K562 (cell line): ENCODE measurements at regions not wholly inside any gene's neighbourhood (a gene's known extent, or its start where the extent isn't known, plus 50 kb on each side); places are given as distances from the start of the nearest gene placed in this dataset.

Experiments used
- CBX1 ChIP-seq: sonication (generic); IDR thresholded peaks from 2 replicates; pipeline ENCODE4 v1.6.1; 2016; ENCODE audit warnings: antibody characterized with exemption, low read depth, mild to moderate bottlenecking
- CEBPG ChIP-seq, 3 experiments: fragments of 200-800 bp in 1 of 3; sonication (Bioruptor generic) in 1 of 3; sonication (generic) in 1 of 3; formaldehyde crosslinking in 1 of 3; IDR thresholded peaks in 2 of 3; conservative IDR thresholded peaks in 1 of 3; 2 replicates each; pipeline versions ENCODE4 v1.6.1 to v1.8.0; 2016 to 2022; ENCODE audit warnings: missing compliant biosample characterization in 2 of 3, missing genetic modification characterization in 2 of 3, mild to moderate bottlenecking in 1 of 3, missing genetic modification reagents in 1 of 3
- CHCHD3 ChIP-seq: fragments of 250-450 bp; sonication (Bioruptor Pico); IDR thresholded peaks from 2 replicates; pipeline ENCODE4 v2.1.2; 2022; ENCODE audit warnings: mild to moderate bottlenecking
- CXXC5 ChIP-seq: fragments of 250-450 bp; sonication (Bioruptor Pico); IDR thresholded peaks from 2 replicates; pipeline ENCODE4 v1.8.0; 2022; ENCODE audit warnings: inconsistent platforms, mild to moderate bottlenecking, moderate library complexity
- EP300 ChIP-seq: IDR thresholded peaks from 2 replicates; pipeline ENCODE4 v1.6.1; 2012; ENCODE audit warnings: low read length, improper control_type of control experiment
- EP400 ChIP-seq: fragments of 450-650 bp; IDR thresholded peaks from 2 replicates; pipeline ENCODE4 v1.6.1; 2017; ENCODE audit warnings: antibody characterized with exemption, mild to moderate bottlenecking, moderate library complexity
- ETV5 ChIP-seq: sonication (generic); formaldehyde crosslinking; IDR thresholded peaks from 2 replicates; pipeline ENCODE4 v1.4.0; 2020; ENCODE audit warnings: low read depth, mild to moderate bottlenecking, missing genetic modification reagents
- ETV6 ChIP-seq, 3 experiments: fragments of 150-350 bp in 1 of 3; sonication (generic) in 1 of 3; formaldehyde crosslinking in 1 of 3; IDR thresholded peaks; 2 replicates each; pipeline versions ENCODE4 v1.6.1 to v1.8.0; 2014 to 2022; ENCODE audit warnings: borderline replicate concordance in 2 of 3, low read depth in 2 of 3, antibody characterized with exemption in 1 of 3, low read length in 1 of 3, mild to moderate bottlenecking in 1 of 3, missing genetic modification reagents in 1 of 3
- JUND ChIP-seq, 2 experiments: IDR thresholded peaks; 2 replicates in 1 of 2; 3 replicates in 1 of 2; pipeline ENCODE4 v1.6.1; 2011; ENCODE audit warnings: borderline replicate concordance in 2 of 2, low read depth in 2 of 2, low read length in 2 of 2, improper control_type of control experiment in 1 of 2, missing biosample characterization in 1 of 2, missing genetic modification characterization in 1 of 2, missing genetic modification reagents in 1 of 2
- LEF1 ChIP-seq: fragments of 450-650 bp; IDR thresholded peaks from 2 replicates; pipeline ENCODE4 v1.6.1; 2016; ENCODE audit warnings: mild to moderate bottlenecking
- MAZ ChIP-seq, 2 experiments: fragments of 450-650 bp in 1 of 2; sonication (generic) in 1 of 2; formaldehyde crosslinking; IDR thresholded peaks in 1 of 2; conservative IDR thresholded peaks in 1 of 2; 2 replicates each; pipeline versions ENCODE4 v1.4.0 to v1.5.0; 2020; ENCODE audit warnings: mild to moderate bottlenecking in 1 of 2, missing genetic modification reagents in 1 of 2
- MTA3 ChIP-seq: fragments of 450-650 bp; formaldehyde crosslinking; IDR thresholded peaks from 2 replicates; pipeline ENCODE4 v1.6.1; 2017; ENCODE audit warnings: mild to moderate bottlenecking, borderline replicate concordance
- NCOA4 ChIP-seq: fragments of 450-650 bp; IDR thresholded peaks from 2 replicates; pipeline ENCODE4 v1.6.1; 2018; ENCODE audit warnings: mild to moderate bottlenecking; ENCODE audit not compliant: partially characterized antibody
- NFATC3 ChIP-seq: fragments of 450-650 bp; IDR thresholded peaks from 2 replicates; pipeline ENCODE4 v1.6.1; 2017; ENCODE audit warnings: mild to moderate bottlenecking
- NFE2L1 ChIP-seq: fragments of 450-650 bp; IDR thresholded peaks from 2 replicates; pipeline ENCODE4 v1.6.1; 2016; ENCODE audit warnings: missing genetic modification characterization, low read depth, mild to moderate bottlenecking, missing compliant biosample characterization, moderate library complexity, borderline replicate concordance
- POU5F1 ChIP-seq: fragments of 150-350 bp; IDR thresholded peaks from 2 replicates; pipeline ENCODE4 v1.6.1; 2014; ENCODE audit warnings: borderline replicate concordance, low read length, low read depth, mild to moderate bottlenecking; ENCODE audit not compliant: partially characterized antibody
- U2AF2 ChIP-seq: fragments of 200-400 bp; formaldehyde crosslinking; optimal IDR thresholded peaks from 2 replicates; pipeline ENCODE3; 2017; ENCODE audit warnings: low read depth, mild to moderate bottlenecking, low read length
- ZC3H4 ChIP-seq: sonication (generic); formaldehyde crosslinking; IDR thresholded peaks from 2 replicates; pipeline ENCODE4 v1.9.0; 2021; ENCODE audit warnings: missing genetic modification reagents, borderline replicate concordance
- ZNF175 ChIP-seq: fragments of 200-800 bp; sonication (Bioruptor generic); IDR thresholded peaks from 2 replicates; pipeline ENCODE4 v1.6.1; 2016; ENCODE audit warnings: low read depth, mild to moderate bottlenecking, missing genetic modification characterization, missing compliant biosample characterization
- ZNF212 ChIP-seq: fragments of 450-650 bp; formaldehyde crosslinking; IDR thresholded peaks from 2 replicates; pipeline ENCODE4 v1.4.0; 2020; ENCODE audit warnings: mild to moderate bottlenecking
- ZNF644 ChIP-seq: fragments of 200-800 bp; sonication (Bioruptor generic); IDR thresholded peaks from 2 replicates; pipeline ENCODE4 v1.6.1; 2016; ENCODE audit warnings: low read depth, missing genetic modification characterization, missing compliant biosample characterization
- ZNF668 ChIP-seq: fragments of 250-450 bp; sonication (Bioruptor Pico); IDR thresholded peaks from 2 replicates; pipeline ENCODE4 v1.8.0; 2022; ENCODE audit warnings: mild to moderate bottlenecking, inconsistent platforms
- ZSCAN32 ChIP-seq: fragments of 450-650 bp; formaldehyde crosslinking; IDR thresholded peaks from 2 replicates; pipeline ENCODE4 v1.4.0; 2020; ENCODE audit warnings: mild to moderate bottlenecking, moderate library complexity
- TF ChIP-seq, protein P1 (sequence below): fragments of 450-650 bp; IDR thresholded peaks from 2 replicates; pipeline ENCODE4 v1.6.1; 2016
- TF ChIP-seq, protein P2 (sequence below): fragments of 200-800 bp; sonication (Bioruptor generic); IDR thresholded peaks from 2 replicates; pipeline ENCODE4 v1.6.1; 2017; ENCODE audit warnings: missing genetic modification characterization, missing compliant biosample characterization

DNA sequence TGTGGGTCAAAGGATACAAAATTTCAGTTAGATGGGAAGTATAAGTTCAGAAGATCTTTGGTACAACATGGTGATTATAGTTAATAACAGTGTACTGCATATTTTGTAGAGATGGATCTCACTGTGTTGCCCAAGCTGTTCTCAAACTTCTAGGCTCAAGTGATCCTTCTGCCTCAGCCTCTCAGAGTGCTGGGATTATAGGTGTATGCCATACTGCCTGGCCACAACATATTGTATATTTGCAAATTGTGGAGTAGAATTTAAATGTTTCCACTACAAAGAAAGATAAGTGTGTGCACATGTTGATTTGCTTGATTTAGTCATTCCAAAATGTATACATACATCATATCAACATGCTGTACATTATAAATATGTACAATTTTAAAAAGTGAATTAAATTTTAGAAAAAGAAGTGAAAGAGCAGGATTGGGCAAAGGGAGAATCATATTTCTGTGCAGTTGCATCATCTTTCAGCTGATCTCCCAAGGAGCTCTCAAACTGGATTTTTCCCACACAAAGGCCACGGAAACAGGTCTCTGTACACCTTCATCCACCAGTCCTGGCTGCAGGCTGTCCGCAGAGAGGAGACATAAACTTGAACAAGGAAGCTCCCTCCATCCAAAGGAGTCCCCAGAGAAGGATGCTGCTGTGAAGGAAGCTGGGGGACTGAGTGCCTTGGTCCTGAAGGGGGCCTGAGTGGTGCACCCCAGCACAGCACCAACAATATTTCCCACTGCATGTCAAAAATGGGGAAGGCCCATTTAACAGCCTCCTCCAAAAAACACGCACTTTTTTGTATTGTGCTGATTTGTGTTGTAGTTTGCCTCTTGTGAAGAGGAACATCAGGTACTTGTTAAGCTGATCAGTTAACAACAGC lies 217.1 kb upstream of the GHITM start (continued):
- TF ChIP-seq CXXC5 (CRISPR knock-in tag) (peak; percentile 24; the same call in 1 of the 2 replicates), MAZ (CRISPR knock-in tag; conservative IDR thresholded peaks at IDR 0.05 in 1 of 2, IDR thresholded peaks at IDR 0.05 in 1 of 2) (no peak), U2AF2 (no peak), ZNF644 (tag) (no peak), CEBPG (CRISPR knock-in tag; IDR thresholded peaks at IDR 0.05) (no peak), CEBPG (tag; conservative IDR thresholded peaks at IDR 0.05 in 1 of 2, IDR thresholded peaks at IDR 0.05 in 1 of 2) (peak; percentile 90 to 96), ETV6 (IDR thresholded peaks at IDR 0.05; ENCODE audit: borderline replicate concordance in 1 of 2, low read depth in 2 of 2, low read length in 1 of 2) (no peak), ETV6 (CRISPR knock-in tag; IDR thresholded peaks at IDR 0.05; ENCODE audit: borderline replicate concordance) (no peak), ETV5 (no peak), ZNF212 (CRISPR knock-in tag) (no peak), ZC3H4 (no peak), NCOA4 (no peak), EP300 (peak; percentile 23; the same call in 1 of the 2 replicates), ZNF668 (CRISPR knock-in tag) (no peak), MTA3 (no peak), CBX1 (no peak), ZSCAN32 (peak; percentile 88), CHCHD3 (CRISPR knock-in tag) (no peak), LEF1 (no peak), ZNF175 (CRISPR knock-in tag) (peak; percentile 85), NFATC3 (no peak), NFE2L1 (tag) (no peak), POU5F1 (no peak), JUND (IDR thresholded peaks at IDR 0.05; ENCODE audit: borderline replicate concordance, low read depth, low read length) (0 out of 2 replicates have a peak, but pooled peaks have one; percentile 17), JUND (tag; IDR thresholded peaks at IDR 0.05; ENCODE audit: borderline replicate concordance, low read depth, low read length) (no peak), EP400 (no peak)
- TF ChIP-seq, protein P1, sequence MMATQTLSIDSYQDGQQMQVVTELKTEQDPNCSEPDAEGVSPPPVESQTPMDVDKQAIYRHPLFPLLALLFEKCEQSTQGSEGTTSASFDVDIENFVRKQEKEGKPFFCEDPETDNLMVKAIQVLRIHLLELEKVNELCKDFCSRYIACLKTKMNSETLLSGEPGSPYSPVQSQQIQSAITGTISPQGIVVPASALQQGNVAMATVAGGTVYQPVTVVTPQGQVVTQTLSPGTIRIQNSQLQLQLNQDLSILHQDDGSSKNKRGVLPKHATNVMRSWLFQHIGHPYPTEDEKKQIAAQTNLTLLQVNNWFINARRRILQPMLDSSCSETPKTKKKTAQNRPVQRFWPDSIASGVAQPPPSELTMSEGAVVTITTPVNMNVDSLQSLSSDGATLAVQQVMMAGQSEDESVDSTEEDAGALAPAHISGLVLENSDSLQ: no peak
- TF ChIP-seq, protein P2, sequence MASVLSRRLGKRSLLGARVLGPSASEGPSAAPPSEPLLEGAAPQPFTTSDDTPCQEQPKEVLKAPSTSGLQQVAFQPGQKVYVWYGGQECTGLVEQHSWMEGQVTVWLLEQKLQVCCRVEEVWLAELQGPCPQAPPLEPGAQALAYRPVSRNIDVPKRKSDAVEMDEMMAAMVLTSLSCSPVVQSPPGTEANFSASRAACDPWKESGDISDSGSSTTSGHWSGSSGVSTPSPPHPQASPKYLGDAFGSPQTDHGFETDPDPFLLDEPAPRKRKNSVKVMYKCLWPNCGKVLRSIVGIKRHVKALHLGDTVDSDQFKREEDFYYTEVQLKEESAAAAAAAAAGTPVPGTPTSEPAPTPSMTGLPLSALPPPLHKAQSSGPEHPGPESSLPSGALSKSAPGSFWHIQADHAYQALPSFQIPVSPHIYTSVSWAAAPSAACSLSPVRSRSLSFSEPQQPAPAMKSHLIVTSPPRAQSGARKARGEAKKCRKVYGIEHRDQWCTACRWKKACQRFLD: peak; percentile 16; the same call in 1 of the 2 replicates
